Activated CD4-positive, alpha-beta memory T cell treated with anti-CD3 and anti-CD28 coated beads, Interleukin-2, amount 10 ng/mL, durations not matched to agents 7 days and 5 days (primary cell): ENCODE measurements at regions not wholly inside any gene's neighbourhood (a gene's known extent, or its start where the extent isn't known, plus 50 kb on each side); places are given as distances from the start of the nearest gene placed in this dataset.
"Not testable (repeated sequence)": the region's sequence is repeated elsewhere in the genome, so short reads cannot be mapped to it uniquely, and the experiment has no call there.

ENCODE experiments used
- CTCF ChIA-PET: fragments of 350-600 bp; sonication (Branson Sonifier 250); formaldehyde crosslinking; loops from one replicate; lab custom pipeline; 2021; ENCODE audit warnings: antibody characterized with exemption, inconsistent platforms; lab: Charles Lee
- POLR2A ChIA-PET: fragments of 350-600 bp; sonication (Branson Sonifier 250); formaldehyde crosslinking; loops from one replicate; lab custom pipeline; 2021; ENCODE audit warnings: antibody characterized with exemption; lab: Charles Lee
- DNase-seq: peaks from one replicate; pipeline ENCODE4 v3.0.0-alpha.2; 2020
- H3K27ac Mint-ChIP-seq: one replicate; pipeline ENCODE4 v1.8.0; 2021; ENCODE audit warnings: mild to moderate bottlenecking, mixed read lengths
- H3K27me3 Mint-ChIP-seq: one replicate; pipeline ENCODE4 v1.8.0; 2021; ENCODE audit warnings: mixed read lengths
- H3K36me3 Mint-ChIP-seq: one replicate; pipeline ENCODE4 v1.8.0; 2021; ENCODE audit warnings: low read depth, mixed read lengths
- H3K4me1 Mint-ChIP-seq: one replicate; pipeline ENCODE4 v1.8.0; 2021; ENCODE audit warnings: mixed read lengths
- H3K4me3 Mint-ChIP-seq: one replicate; pipeline ENCODE4 v1.8.0; 2021; ENCODE audit warnings: mild to moderate bottlenecking, mixed read lengths
- H3K9me3 Mint-ChIP-seq: one replicate; pipeline ENCODE4 v1.8.0; 2021; ENCODE audit warnings: mixed read lengths

DNA sequence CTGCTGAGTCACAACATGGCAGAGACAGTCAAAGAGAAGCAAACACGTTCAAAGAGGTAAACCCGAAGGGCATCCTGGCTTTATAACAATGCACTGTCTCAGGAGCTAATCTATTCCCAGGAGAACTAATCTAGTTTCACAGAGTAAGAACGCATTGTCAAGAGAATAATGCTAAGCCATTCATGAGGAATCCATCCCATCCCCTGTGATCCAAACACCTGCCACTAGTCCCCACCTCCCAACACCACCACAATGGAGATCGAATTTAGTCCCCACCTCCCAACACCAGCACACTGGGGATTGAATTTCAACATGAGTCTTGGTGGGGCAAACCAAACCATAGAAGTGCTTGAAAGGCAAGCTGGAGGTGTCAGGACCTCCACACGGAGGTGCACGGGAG lies 231.5 kb upstream of the ID4 start:
- H3K9me3 Mint-ChIP-seq, result peaks cover 2% of the 10 kb centered on the region
- ChIA-PET POLR2A (no interaction called here), CTCF (no interaction called here)
- H3K36me3 Mint-ChIP-seq, result no peaks in the 10 kb centered on the region
- H3K4me3 Mint-ChIP-seq, result no peak overlapping the region
- no peaks in the 10 kb centered on the region for H3K4me1 Mint-ChIP-seq
- no peak overlapping the region for H3K27ac Mint-ChIP-seq
- H3K27me3 Mint-ChIP-seq, result no peaks in the 10 kb centered on the region
- no peak for DNase-seq

DNA sequence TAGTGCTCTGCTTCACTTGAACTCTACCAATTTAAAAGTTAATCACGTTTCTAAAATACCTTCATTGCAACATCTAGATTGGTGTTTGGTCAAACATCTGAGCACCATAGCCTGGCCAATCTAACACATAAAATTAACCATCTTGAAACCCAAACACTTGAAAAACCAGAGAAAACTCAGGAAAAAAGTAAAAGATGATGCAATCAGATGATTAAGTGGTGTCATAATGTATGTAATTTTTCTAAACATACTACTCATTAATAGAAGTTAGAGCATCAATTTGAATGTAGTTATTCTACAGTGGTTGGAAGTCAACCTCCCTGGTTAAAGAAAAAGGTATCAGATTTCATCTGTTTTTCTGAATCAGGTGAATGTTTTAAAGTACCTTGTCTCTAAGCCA lies 228.6 kb upstream of the ID4 start:
- Mint-ChIP-seq H3K36me3 (no peaks in the 10 kb centered on the region), H3K27ac (no peak overlapping the region), H3K4me1 (no peaks in the 10 kb centered on the region), H3K4me3 (no peak overlapping the region), H3K27me3 (no peaks in the 10 kb centered on the region), H3K9me3 (peaks cover 8% of the 10 kb centered on the region)
- ChIA-PET POLR2A (no interaction called here), CTCF (no interaction called here)
- DNase-seq, result no peak

DNA sequence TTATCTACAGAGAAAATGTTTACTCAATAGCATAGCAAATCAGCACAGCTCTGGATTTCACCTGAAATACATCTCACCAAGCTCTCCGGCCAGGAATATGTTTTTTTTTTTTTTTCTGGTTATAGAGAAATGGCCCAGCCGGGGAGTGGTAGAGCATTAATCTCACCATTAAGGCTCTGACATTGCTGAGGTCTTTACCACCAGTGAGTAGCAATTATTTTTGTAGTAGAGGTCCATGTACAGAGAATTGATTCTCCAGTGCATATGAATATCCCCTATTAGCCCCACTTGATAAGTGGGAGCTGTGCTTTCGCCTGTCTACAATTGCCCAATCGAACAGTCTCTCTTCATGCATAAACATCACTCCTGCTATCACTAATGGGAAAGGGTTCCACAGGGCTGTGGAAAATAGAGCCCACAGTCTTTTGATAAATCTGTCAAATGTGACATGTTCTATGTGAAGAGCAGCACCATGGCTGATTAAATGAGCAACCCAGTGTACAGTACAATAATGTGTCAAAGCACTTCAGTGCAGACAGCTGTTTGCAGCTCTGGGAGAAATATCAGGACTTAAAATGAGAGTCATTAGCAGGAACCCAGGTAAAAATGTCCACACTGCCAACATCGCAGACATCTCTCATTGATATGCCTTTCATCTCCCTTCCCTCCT lies 227.1 kb upstream of the ID4 start:
- Mint-ChIP-seq H3K27me3 (no peaks in the 10 kb centered on the region), H3K36me3 (no peaks in the 10 kb centered on the region), H3K4me3 (no peak overlapping the region), H3K27ac (no peak overlapping the region), H3K9me3 (peaks cover 8% of the 10 kb centered on the region), H3K4me1 (no peaks in the 10 kb centered on the region)
- CTCF ChIA-PET, result no interaction called here
- DNase-seq, result no peak
- POLR2A ChIA-PET, result no interaction called here

DNA sequence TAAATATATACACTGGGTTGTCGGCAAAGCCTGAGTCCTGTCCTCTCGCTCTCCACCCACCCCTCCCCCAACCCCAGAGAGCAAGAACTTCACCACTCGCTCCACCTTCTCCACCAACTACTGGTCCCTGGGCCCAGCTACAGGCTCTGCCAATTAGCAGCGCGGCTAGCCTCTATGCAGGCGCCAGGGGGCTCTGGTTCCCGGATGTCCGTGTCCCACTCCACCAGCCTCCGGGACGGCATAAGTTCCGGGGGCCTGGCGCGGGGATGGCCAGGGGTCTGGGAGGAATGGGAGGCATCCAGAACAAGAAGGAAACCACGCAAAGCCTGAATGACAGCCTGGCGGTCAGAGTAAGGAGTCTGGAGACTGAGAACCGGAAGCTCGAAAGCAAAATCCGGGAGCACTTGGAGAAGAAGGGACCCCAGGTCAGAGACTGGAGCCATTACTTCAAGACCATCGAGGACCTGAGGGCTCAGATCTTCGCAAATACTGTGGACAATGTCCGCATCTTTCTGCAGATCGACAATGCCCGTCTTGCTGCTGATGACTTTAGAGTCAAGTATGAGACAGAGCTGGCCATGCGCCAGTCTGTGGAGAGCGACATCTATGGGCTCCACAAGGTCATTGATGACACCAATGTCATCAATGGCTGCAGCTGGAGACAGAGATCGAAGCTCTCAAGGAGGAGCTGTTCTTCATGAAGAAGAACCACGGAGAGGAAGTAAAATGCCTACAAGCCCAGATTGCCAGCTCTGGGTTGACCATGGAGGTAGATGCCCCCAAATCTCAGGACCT lies 224.3 kb upstream of the ID4 start:
- DNase-seq, H3K27me3 Mint-ChIP-seq, H3K4me1 Mint-ChIP-seq, H3K27ac Mint-ChIP-seq, POLR2A ChIA-PET, H3K36me3 Mint-ChIP-seq, H3K4me3 Mint-ChIP-seq: not testable (repeated sequence)
- CTCF ChIA-PET, result interaction anchor here (0.9 kb wide), 1 partner anchor 15 kb away, joined by 3 read pairs; no protein-coding TSS in a partner anchor
- peaks cover 13% of the 10 kb centered on the region for H3K9me3 Mint-ChIP-seq

DNA sequence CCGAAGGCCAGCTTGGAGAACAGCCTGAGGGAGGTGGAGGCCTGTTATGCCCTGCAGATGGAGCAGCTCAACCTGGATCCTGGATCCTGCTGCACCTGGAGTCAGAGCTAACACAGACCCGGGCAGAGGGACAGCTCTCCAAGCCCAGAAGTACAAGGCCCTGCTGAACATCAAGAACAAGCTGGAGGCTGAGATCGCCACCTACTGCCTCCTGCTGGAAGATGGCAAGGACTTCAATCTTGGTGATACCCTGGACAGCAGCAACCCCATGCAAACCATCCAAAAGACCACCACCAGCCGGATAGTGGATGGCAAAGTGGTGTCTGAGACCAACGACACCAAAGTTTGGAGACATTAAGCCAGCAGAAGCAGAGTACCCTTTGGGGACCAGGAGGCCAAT lies 223.5 kb upstream of the ID4 start:
- Mint-ChIP-seq H3K9me3 (peaks cover 15% of the 10 kb centered on the region), H3K4me1 (no peaks in the 10 kb centered on the region), H3K27ac (no peak overlapping the region), H3K27me3 (no peaks in the 10 kb centered on the region), H3K4me3 (no peak overlapping the region), H3K36me3 (no peaks in the 10 kb centered on the region)
- POLR2A ChIA-PET, result no interaction called here
- CTCF ChIA-PET, result interaction anchor here (0.9 kb wide), 1 partner anchor 16 kb away, joined by 3 read pairs; no protein-coding TSS in a partner anchor
- DNase-seq, result no peak

DNA sequence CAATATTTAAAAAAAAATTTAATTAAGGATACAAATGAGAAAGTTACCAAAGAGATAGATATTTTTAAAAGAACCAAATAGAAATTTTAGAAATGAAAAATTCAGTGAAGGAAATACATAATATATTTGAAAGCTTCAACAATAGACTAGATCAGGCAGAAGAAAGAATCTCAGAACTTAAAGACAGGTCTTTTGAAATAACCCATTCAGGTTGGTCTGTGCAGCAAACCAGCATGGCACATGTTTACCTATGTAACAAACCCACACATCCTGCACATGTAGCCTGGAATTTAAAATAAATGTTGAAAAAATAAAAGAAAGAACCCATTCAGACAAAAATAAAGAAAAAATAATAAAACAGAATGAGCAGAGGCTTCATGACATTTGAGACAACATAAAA lies 221.1 kb upstream of the ID4 start:
- DNase-seq, result no peak
- H3K4me1 Mint-ChIP-seq, result no peaks in the 10 kb centered on the region
- no peaks in the 10 kb centered on the region for H3K27me3 Mint-ChIP-seq
- POLR2A ChIA-PET, result no interaction called here
- CTCF ChIA-PET, result no interaction called here
- H3K4me3 Mint-ChIP-seq, result no peak overlapping the region
- H3K9me3 Mint-ChIP-seq, result peaks cover 15% of the 10 kb centered on the region
- H3K27ac Mint-ChIP-seq, result no peak overlapping the region
- no peaks in the 10 kb centered on the region for H3K36me3 Mint-ChIP-seq

DNA sequence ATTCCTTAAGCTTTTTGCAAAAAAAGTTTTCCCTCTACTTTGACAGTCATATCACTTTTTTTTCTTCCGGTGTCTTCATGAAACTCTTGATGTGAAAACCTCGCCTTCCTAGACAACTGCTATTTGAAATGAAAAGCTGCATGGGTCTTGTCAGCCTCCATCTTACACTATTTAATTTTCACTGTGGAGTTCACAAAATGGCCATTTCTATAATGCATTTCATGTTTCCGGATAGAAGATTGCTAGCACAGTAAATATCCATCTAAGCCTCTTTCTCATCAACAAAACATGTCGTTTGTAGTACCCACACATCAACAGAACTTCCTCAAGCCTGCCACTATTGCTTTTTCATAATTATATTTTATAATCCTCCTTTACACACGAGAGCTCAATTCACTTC lies 204.9 kb upstream of the ID4 start:
- Mint-ChIP-seq H3K4me3 (no peak overlapping the region), H3K9me3 (no peaks in the 10 kb centered on the region), H3K36me3 (no peaks in the 10 kb centered on the region), H3K4me1 (no peaks in the 10 kb centered on the region), H3K27ac (no peak overlapping the region), H3K27me3 (no peaks in the 10 kb centered on the region)
- ChIA-PET CTCF (no interaction called here), POLR2A (no interaction called here)
- no peak for DNase-seq

DNA sequence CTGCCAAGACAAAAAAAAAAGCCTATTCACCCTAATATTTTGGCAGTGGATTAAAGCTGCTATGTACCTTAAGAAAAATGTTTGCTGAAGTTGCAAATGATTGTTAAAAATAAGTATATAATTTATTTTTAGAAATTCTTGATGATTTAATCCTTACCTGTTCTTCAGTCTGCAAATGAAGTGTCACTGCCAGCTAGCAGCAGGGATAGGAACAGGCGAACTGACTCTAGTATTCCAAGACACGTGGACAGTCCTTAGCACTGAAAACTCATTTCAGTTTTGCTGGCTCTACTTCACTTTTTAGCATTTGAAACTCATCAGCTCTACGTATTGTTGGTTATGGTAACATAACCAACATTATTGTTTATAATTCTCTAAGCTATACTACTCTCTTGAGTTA lies 204.4 kb upstream of the ID4 start:
- POLR2A ChIA-PET, result no interaction called here
- H3K4me1 Mint-ChIP-seq, result no peaks in the 10 kb centered on the region
- H3K36me3 Mint-ChIP-seq, result no peaks in the 10 kb centered on the region
- no peak for DNase-seq
- H3K9me3 Mint-ChIP-seq, result no peaks in the 10 kb centered on the region
- no peaks in the 10 kb centered on the region for H3K27me3 Mint-ChIP-seq
- H3K27ac Mint-ChIP-seq, result no peak overlapping the region
- CTCF ChIA-PET, result no interaction called here
- no peak overlapping the region for H3K4me3 Mint-ChIP-seq

DNA sequence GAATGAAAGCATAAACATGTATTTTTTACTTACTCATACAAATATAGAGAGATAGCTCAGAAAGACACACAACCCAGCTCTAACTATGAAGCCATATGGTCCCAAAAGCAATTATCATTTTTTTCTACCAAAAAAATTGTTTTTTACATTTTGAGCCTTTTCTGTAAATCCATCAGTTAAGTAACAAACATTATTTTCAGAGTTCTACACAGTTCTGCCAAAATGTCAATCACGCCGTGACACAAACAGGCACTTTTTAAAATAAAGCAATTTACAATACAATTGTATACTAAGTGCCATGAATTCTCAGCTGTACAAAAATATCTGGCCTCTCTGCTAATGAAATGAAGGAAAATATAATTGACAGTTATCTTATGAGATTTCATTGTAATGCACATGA lies 201.4 kb upstream of the ID4 start:
- DNase-seq, result no peak
- Mint-ChIP-seq H3K4me1 (no peaks in the 10 kb centered on the region), H3K27ac (no peak overlapping the region), H3K36me3 (no peaks in the 10 kb centered on the region), H3K27me3 (no peaks in the 10 kb centered on the region), H3K9me3 (peaks cover 8% of the 10 kb centered on the region), H3K4me3 (no peak overlapping the region)
- ChIA-PET CTCF (no interaction called here), POLR2A (no interaction called here)

DNA sequence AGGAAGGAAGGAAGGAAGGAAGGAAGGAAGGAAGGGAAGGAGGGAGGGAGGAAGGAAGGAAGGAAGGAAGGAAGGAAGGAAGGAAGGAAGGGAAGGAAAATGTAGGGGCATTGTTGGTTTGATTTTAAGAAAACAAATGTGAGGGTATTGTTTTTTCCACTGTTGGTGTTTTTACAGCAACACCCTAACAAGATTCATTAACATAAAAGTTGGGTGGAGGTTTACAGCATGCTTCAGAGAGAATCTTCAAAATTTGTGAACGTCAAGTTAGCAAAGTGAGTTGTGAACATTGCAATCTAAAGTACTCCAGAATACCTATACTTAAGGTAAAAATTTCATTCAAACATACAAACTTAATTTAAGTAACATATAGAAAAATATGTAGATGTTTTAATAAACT lies 200.2 kb upstream of the ID4 start:
- Mint-ChIP-seq H3K27me3 (no peaks in the 10 kb centered on the region), H3K4me1 (no peaks in the 10 kb centered on the region), H3K9me3 (peaks cover 8% of the 10 kb centered on the region), H3K4me3 (no peak overlapping the region), H3K27ac (no peak overlapping the region), H3K36me3 (no peaks in the 10 kb centered on the region)
- POLR2A ChIA-PET, result no interaction called here
- no peak for DNase-seq
- CTCF ChIA-PET, result no interaction called here

DNA sequence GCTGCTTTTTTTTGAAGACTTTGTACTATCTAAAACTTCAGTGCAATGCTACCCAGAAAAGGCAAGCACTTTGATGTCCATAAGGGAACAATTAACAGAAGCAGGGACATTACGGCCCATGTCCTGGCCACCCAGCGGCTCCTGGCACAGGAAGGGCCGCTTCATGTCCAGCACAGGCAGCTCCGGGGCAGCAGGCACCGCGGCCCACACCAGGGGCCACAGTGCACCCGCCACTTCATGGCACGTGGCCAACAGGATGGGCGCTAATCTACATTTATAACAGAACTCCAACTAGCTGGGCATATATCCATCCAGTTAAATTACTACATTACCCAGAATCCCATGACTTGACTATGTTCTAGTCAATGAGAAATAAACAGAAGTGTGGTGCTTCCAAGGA lies 198.2 kb upstream of the ID4 start:
- H3K36me3 Mint-ChIP-seq, result no peaks in the 10 kb centered on the region

DNA sequence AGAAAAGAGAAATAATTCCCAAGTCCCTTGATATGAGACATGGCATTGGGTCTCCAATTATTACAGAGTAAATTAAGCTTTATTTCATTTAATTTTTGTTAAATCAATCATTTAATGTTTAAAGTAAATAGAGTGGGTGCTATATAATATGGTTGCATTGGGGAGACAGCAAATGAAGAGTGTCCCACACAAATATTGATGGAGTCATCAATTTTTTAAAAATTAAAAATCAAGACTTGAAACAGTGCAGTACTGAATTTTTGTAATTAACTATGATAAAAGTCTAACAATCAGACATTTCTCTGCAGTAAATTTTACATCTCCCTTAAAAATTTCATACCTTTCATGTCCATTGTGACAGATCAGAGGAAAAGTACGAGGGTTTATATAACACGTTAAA lies 193.9 kb upstream of the ID4 start:
- peaks cover 12% of the 10 kb centered on the region for H3K9me3 Mint-ChIP-seq
- no peaks in the 10 kb centered on the region for H3K4me1 Mint-ChIP-seq
- ChIA-PET CTCF (interaction anchor here (0.7 kb wide), 1 partner anchor 107 kb away, joined by 3 read pairs; no protein-coding TSS in a partner anchor), POLR2A (no interaction called here)
- DNase-seq, result no peak
- H3K4me3 Mint-ChIP-seq, result no peak overlapping the region
- H3K36me3 Mint-ChIP-seq, result no peaks in the 10 kb centered on the region
- H3K27ac Mint-ChIP-seq, result no peak overlapping the region
- no peaks in the 10 kb centered on the region for H3K27me3 Mint-ChIP-seq

More for the DNA sequence above, 198.2 kb upstream of the ID4 start:
- CTCF ChIA-PET, result no interaction called here
- POLR2A ChIA-PET, result no interaction called here
- Mint-ChIP-seq H3K27me3 (no peaks in the 10 kb centered on the region), H3K4me1 (no peaks in the 10 kb centered on the region), H3K27ac (no peak overlapping the region), H3K4me3 (no peak overlapping the region), H3K9me3 (peaks cover 9% of the 10 kb centered on the region)
- no peak for DNase-seq

DNA sequence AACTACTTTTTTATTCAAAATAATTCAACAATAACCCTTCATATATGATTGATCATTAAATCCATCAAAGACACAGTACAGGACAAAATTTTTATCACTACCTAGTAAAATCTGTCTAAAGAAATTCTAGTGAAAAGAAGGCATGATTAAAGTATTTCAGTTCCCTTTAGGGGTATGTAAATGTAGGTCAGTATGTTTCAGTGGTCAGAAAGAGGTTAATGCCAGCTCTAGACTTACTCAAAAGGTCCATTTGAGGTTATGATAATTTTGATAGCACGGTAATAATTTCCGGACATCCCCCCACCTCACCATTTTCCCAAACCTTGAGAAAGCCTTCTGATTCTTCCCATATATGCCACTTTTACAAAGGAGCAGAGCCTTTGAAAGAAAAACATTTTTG lies 193.5 kb upstream of the ID4 start:
- H3K4me3 Mint-ChIP-seq, result no peak overlapping the region
- ChIA-PET CTCF (interaction anchor here (0.7 kb wide), 1 partner anchor 106 kb away, joined by 3 read pairs; no protein-coding TSS in a partner anchor), POLR2A (no interaction called here)
- no peak overlapping the region for H3K27ac Mint-ChIP-seq
- H3K36me3 Mint-ChIP-seq, result no peaks in the 10 kb centered on the region
- H3K9me3 Mint-ChIP-seq, result peaks cover 12% of the 10 kb centered on the region
- H3K4me1 Mint-ChIP-seq, result no peaks in the 10 kb centered on the region
- no peaks in the 10 kb centered on the region for H3K27me3 Mint-ChIP-seq
- DNase-seq, result no peak

DNA sequence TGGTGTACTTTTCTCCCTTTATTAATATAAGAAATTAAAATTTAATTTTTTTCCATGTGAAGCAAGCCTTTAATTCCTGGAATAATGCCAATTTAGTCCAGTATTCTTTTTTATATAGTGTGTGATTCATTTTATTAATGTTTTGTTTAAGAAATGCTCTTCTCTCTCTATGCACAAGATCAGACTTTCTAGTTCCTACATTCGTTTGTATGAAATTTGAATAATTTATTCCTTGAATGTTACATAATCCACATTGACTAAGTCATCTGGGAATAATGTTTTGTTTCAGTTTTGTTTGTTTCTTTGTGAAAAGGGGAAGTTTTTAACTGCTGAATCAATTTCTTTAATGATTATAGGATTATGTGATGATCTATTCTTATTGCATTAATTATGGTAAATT lies 181.4 kb upstream of the ID4 start:
- Mint-ChIP-seq H3K4me3 (no peak overlapping the region), H3K27me3 (no peaks in the 10 kb centered on the region), H3K9me3 (no peaks in the 10 kb centered on the region), H3K4me1 (no peaks in the 10 kb centered on the region), H3K36me3 (no peaks in the 10 kb centered on the region), H3K27ac (no peak overlapping the region)
- DNase-seq, result no peak
- POLR2A ChIA-PET, result no interaction called here
- CTCF ChIA-PET, result no interaction called here
